Activated CD4-positive, alpha-beta T cell treated with anti-CD3 and anti-CD28 coated beads for 1 hour (primary cell): ENCODE measurements at regions not wholly inside any gene's neighbourhood (a gene's known extent, or its start where the extent isn't known, plus 50 kb on each side); places are given as distances from the start of the nearest gene placed in this dataset.
"Not testable (repeated sequence)": the region's sequence is repeated elsewhere in the genome, so short reads cannot be mapped to it uniquely, and the experiment has no call there.

Source experiments
- DNase-seq: peaks from one replicate; pipeline ENCODE4 v3.0.0-alpha.2; 2020

- DNase-seq, result no peak
These were observed 123.1 kb upstream of the KRR1 start for GRCh38 chr12:75634244-75635222.

- DNase-seq, result no peak
These were observed 122.4 kb upstream of the KRR1 start for GRCh38 chr12:75633789-75634188.

- no peak for DNase-seq
These were observed 121.0 kb upstream of the KRR1 start for GRCh38 chr12:75632442-75632841.

- DNase-seq, result no peak
These were observed 120.4 kb upstream of the KRR1 start for GRCh38 chr12:75631831-75632230.

GRCh38 chr12:75630091-75630490, 118.7 kb upstream of the KRR1 start:
- DNase-seq, result no peak

GRCh38 chr12:75628916-75629315, 117.5 kb upstream of the KRR1 start:
- no peak for DNase-seq

GRCh38 chr12:75628511-75628910, 117.1 kb upstream of the KRR1 start:
- DNase-seq, result no peak

- no peak for DNase-seq
These were observed 112.3 kb upstream of the KRR1 start for GRCh38 chr12:75623631-75624154.

GRCh38 chr12:75622492-75622891, 111.1 kb upstream of the KRR1 start:
- DNase-seq, result no peak

GRCh38 chr12:75614396-75614795, 103.0 kb upstream of the KRR1 start:
- not testable (repeated sequence) for DNase-seq

- no peak for DNase-seq
These were observed 102.6 kb upstream of the KRR1 start for GRCh38 chr12:75613981-75614380.

GRCh38 chr12:75611041-75611440, 99.6 kb upstream of the KRR1 start:
- DNase-seq, result no peak

- DNase-seq, result no peak
These were observed 95.5 kb upstream of the KRR1 start for GRCh38 chr12:75606956-75607355.

- no peak for DNase-seq
These were observed 94.7 kb upstream of the KRR1 start for GRCh38 chr12:75606151-75606550.

- no peak for DNase-seq
These were observed 92.1 kb upstream of the KRR1 start for GRCh38 chr12:75603475-75603874.

GRCh38 chr12:75602106-75602505, 90.7 kb upstream of the KRR1 start:
- DNase-seq, result no peak

- no peak for DNase-seq
These were observed 88.7 kb upstream of the KRR1 start for GRCh38 chr12:75600146-75600545.

- DNase-seq, result no peak
These were observed 87.7 kb upstream of the KRR1 start for GRCh38 chr12:75599061-75599460.

- DNase-seq, result no peak
These were observed 85.0 kb upstream of the KRR1 start for GRCh38 chr12:75596406-75596805.

GRCh38 chr12:75592638-75593335, 81.4 kb upstream of the KRR1 start:
- DNase-seq, result no peak

- DNase-seq, result no peak
These were observed 80.7 kb upstream of the KRR1 start for GRCh38 chr12:75592086-75592485.

- DNase-seq, result no peak
These were observed 80.2 kb upstream of the KRR1 start for GRCh38 chr12:75591628-75592027.

- DNase-seq, result no peak
These were observed 78.4 kb upstream of the KRR1 start for GRCh38 chr12:75589801-75590200.
